ENCODE measurements at regions not wholly inside any gene's neighbourhood (a gene's known extent, or its start where the extent isn't known, plus 50 kb on each side); places are given as distances from the start of the nearest gene placed in this dataset.

DNA sequence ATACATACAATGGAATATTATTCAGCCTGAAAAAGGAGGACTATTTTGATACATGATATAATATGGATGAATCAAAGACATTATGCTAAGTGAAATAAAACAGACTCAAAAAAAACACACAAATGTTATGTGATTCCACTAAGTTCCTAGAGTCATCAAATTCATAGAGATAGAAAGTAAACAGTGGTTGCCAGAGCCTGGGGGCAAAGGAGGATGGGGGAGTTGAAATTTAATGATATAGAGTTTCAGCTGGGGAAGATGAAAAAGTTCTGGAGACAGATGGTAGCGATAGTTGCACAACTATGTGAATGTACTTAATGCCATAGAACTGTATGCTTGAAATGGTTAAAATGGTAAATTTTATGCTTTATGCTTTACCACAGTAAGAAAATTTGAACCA, 119.7 kb downstream of the METTL4 start:
- ATAC-seq (no peak), DNase-seq (ENCODE audit: low spot score) (no peak)
- ChIA-PET POLR2A (no interaction called here), CTCF (no interaction called here)
- no peak for TF ChIP-seq KAT7 (CRISPR knock-in tag; IDR thresholded peaks at IDR 0.05; ENCODE audit: borderline replicate concordance)
- TF ChIP-seq, protein P1, sequence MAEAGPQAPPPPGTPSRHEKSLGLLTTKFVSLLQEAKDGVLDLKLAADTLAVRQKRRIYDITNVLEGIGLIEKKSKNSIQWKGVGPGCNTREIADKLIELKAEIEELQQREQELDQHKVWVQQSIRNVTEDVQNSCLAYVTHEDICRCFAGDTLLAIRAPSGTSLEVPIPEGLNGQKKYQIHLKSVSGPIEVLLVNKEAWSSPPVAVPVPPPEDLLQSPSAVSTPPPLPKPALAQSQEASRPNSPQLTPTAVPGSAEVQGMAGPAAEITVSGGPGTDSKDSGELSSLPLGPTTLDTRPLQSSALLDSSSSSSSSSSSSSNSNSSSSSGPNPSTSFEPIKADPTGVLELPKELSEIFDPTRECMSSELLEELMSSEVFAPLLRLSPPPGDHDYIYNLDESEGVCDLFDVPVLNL (CRISPR knock-in tag; IDR thresholded peaks at IDR 0.05; ENCODE audit: borderline replicate concordance, low read depth): no peak
- no peak for TF ChIP-seq ZNF396 (CRISPR knock-in tag; IDR thresholded peaks at IDR 0.05; ENCODE audit: borderline replicate concordance)
- no peak for TF ChIP-seq NFYB (CRISPR knock-in tag; conservative IDR thresholded peaks at IDR 0.05; ENCODE audit: low read depth)
- no peak for TF ChIP-seq FOXJ3 (CRISPR knock-in tag; IDR thresholded peaks at IDR 0.05; ENCODE audit: borderline replicate concordance)
- TF ChIP-seq, protein P2, sequence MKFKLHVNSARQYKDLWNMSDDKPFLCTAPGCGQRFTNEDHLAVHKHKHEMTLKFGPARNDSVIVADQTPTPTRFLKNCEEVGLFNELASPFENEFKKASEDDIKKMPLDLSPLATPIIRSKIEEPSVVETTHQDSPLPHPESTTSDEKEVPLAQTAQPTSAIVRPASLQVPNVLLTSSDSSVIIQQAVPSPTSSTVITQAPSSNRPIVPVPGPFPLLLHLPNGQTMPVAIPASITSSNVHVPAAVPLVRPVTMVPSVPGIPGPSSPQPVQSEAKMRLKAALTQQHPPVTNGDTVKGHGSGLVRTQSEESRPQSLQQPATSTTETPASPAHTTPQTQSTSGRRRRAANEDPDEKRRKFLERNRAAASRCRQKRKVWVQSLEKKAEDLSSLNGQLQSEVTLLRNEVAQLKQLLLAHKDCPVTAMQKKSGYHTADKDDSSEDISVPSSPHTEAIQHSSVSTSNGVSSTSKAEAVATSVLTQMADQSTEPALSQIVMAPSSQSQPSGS (CRISPR knock-in tag; IDR thresholded peaks at IDR 0.05; ENCODE audit: borderline replicate concordance, low read depth): no peak
- H3K27me3 Mint-ChIP-seq (ENCODE audit: low read depth): no peaks in the 10 kb centered on the region
- H3K4me3 Mint-ChIP-seq: no peak overlapping the region
- no peak overlapping the region for H3K27ac Mint-ChIP-seq
- H3K4me1 Mint-ChIP-seq: peaks cover 8% of the 10 kb centered on the region
- H3K9me3 Mint-ChIP-seq: peaks cover 23% of the 10 kb centered on the region
- peaks cover 9% of the 10 kb centered on the region; the same call in 1 of the 2 replicates for H3K36me3 Mint-ChIP-seq

DNA sequence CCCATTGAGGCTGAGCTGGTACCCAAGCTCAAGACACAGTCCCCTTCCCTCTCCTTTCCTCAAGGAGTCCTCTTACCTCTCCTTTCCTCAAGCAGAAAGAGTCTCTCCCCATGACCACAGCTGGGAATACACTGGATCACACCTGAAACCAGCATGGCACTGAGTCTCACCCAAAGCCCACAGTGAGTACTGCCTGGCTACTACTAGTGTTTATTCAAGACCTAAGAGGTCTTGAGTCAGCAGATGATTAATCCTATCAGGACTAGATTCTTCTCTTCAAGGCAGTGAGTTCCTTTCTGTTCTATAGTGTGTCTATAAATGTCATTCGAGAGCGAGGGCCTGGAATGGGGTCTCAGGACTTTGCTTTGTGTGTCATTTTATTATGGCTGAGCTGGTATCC, 111.4 kb downstream of the METTL4 start:
- Mint-ChIP-seq H3K36me3 (peaks cover 6% of the 10 kb centered on the region; the same call in 1 of the 2 replicates), H3K27me3 (ENCODE audit: low read depth) (no peaks in the 10 kb centered on the region), H3K4me3 (no peak overlapping the region), H3K4me1 (no peaks in the 10 kb centered on the region), H3K9me3 (peaks cover 47% of the 10 kb centered on the region), H3K27ac (no peak overlapping the region)
- ChIA-PET POLR2A (no interaction called here), CTCF (no interaction called here)
- DNase-seq (ENCODE audit: low spot score) (no peak), ATAC-seq (no peak)
- TF ChIP-seq ZNF219 (CRISPR knock-in tag; IDR thresholded peaks at IDR 0.05; ENCODE audit: borderline replicate concordance) (no peak), OVOL2 (CRISPR knock-in tag; IDR thresholded peaks at IDR 0.05; ENCODE audit: borderline replicate concordance) (no peak), MXD4 (CRISPR knock-in tag; IDR thresholded peaks at IDR 0.05; ENCODE audit: borderline replicate concordance) (no peak), IRF2 (CRISPR knock-in tag; IDR thresholded peaks at IDR 0.05; ENCODE audit: borderline replicate concordance, low read depth) (no peak), NFYB (CRISPR knock-in tag; conservative IDR thresholded peaks at IDR 0.05; ENCODE audit: low read depth) (no peak), KAT7 (CRISPR knock-in tag; IDR thresholded peaks at IDR 0.05; ENCODE audit: borderline replicate concordance) (no peak), TCF7 (CRISPR knock-in tag; IDR thresholded peaks at IDR 0.05; ENCODE audit: low read depth) (no peak), ZNF671 (CRISPR knock-in tag; IDR thresholded peaks at IDR 0.05) (no peak), ZNF138 (CRISPR knock-in tag; conservative IDR thresholded peaks at IDR 0.05) (no peak)
- TF ChIP-seq, protein P3, sequence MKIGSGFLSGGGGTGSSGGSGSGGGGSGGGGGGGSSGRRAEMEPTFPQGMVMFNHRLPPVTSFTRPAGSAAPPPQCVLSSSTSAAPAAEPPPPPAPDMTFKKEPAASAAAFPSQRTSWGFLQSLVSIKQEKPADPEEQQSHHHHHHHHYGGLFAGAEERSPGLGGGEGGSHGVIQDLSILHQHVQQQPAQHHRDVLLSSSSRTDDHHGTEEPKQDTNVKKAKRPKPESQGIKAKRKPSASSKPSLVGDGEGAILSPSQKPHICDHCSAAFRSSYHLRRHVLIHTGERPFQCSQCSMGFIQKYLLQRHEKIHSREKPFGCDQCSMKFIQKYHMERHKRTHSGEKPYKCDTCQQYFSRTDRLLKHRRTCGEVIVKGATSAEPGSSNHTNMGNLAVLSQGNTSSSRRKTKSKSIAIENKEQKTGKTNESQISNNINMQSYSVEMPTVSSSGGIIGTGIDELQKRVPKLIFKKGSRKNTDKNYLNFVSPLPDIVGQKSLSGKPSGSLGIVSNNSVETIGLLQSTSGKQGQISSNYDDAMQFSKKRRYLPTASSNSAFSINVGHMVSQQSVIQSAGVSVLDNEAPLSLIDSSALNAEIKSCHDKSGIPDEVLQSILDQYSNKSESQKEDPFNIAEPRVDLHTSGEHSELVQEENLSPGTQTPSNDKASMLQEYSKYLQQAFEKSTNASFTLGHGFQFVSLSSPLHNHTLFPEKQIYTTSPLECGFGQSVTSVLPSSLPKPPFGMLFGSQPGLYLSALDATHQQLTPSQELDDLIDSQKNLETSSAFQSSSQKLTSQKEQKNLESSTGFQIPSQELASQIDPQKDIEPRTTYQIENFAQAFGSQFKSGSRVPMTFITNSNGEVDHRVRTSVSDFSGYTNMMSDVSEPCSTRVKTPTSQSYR (CRISPR knock-in tag; IDR thresholded peaks at IDR 0.05): no peak
- TF ChIP-seq, protein P4, sequence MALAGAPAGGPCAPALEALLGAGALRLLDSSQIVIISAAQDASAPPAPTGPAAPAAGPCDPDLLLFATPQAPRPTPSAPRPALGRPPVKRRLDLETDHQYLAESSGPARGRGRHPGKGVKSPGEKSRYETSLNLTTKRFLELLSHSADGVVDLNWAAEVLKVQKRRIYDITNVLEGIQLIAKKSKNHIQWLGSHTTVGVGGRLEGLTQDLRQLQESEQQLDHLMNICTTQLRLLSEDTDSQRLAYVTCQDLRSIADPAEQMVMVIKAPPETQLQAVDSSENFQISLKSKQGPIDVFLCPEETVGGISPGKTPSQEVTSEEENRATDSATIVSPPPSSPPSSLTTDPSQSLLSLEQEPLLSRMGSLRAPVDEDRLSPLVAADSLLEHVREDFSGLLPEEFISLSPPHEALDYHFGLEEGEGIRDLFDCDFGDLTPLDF (CRISPR knock-in tag; IDR thresholded peaks at IDR 0.05): no peak
- TF ChIP-seq, protein P5, sequence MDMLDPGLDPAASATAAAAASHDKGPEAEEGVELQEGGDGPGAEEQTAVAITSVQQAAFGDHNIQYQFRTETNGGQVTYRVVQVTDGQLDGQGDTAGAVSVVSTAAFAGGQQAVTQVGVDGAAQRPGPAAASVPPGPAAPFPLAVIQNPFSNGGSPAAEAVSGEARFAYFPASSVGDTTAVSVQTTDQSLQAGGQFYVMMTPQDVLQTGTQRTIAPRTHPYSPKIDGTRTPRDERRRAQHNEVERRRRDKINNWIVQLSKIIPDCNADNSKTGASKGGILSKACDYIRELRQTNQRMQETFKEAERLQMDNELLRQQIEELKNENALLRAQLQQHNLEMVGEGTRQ (CRISPR knock-in tag; IDR thresholded peaks at IDR 0.05): no peak
- TF ChIP-seq, protein P6, sequence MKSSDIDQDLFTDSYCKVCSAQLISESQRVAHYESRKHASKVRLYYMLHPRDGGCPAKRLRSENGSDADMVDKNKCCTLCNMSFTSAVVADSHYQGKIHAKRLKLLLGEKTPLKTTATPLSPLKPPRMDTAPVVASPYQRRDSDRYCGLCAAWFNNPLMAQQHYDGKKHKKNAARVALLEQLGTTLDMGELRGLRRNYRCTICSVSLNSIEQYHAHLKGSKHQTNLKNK (CRISPR knock-in tag; IDR thresholded peaks at IDR 0.05): no peak

All from WTC11 (cell line).